Fibroblast of lung (primary cell): ENCODE measurements at regions not wholly inside any gene's neighbourhood (a gene's known extent, or its start where the extent isn't known, plus 50 kb on each side); places are given as distances from the start of the nearest gene placed in this dataset.

Experiments
- CTCF ChIP-seq, 2 donors: IDR thresholded peaks in 1 of 2; conservative IDR thresholded peaks in 1 of 2; 1 replicate in 1 of 2; 2 replicates in 1 of 2; pipeline ENCODE4 v1.5.1; 2011 to 2012; ENCODE audit warnings: low read length in 2 of 2, control low read depth in 1 of 2, inconsistent platforms in 1 of 2, low read depth in 1 of 2, mild to moderate bottlenecking in 1 of 2
- EZH2 ChIP-seq: IDR thresholded peaks from 2 replicates; pipeline ENCODE4 v1.5.1; 2012; ENCODE audit warnings: low read length, control low read depth, mild to moderate bottlenecking; ENCODE audit errors: missing control alignments

GRCh38 chr2:49254401-49254800 lies 100.1 kb upstream of the FSHR start:
- no peak for TF ChIP-seq CTCF (conservative IDR thresholded peaks at IDR 0.05 in 1 of 2, IDR thresholded peaks at IDR 0.05 in 1 of 2; ENCODE audit: low read depth in 1 of 2, low read length in 2 of 2)
- TF ChIP-seq EZH2, result no peak
